ENCODE measurements at regions not wholly inside any gene's neighbourhood (a gene's known extent, or its start where the extent isn't known, plus 50 kb on each side); places are given as distances from the start of the nearest gene placed in this dataset.

GRCh38 chr5:4762316-4762715, 377.8 kb upstream of the ADAMTS16 start:
- H3K4me2 ChIP-seq = no peak overlapping the region
- H3K4me1 ChIP-seq (ENCODE audit: low read depth, poor library complexity, severe bottlenecking) = no peaks in the 10 kb centered on the region
- H3K27me3 ChIP-seq (ENCODE audit: insufficient read depth, low read depth) = no peaks in the 10 kb centered on the region
- TF ChIP-seq CTCF (conservative IDR thresholded peaks at IDR 0.05; ENCODE audit: low read depth, low read length) = no peak
- no peaks in the 10 kb centered on the region for H3K79me2 ChIP-seq (ENCODE audit: insufficient read depth, low read depth)
- H3K27ac ChIP-seq = no peak overlapping the region
- no peak overlapping the region for H2AFZ ChIP-seq (ENCODE audit: low read depth)
- no peaks in the 10 kb centered on the region for H3K36me3 ChIP-seq (ENCODE audit: insufficient read depth)
- H3K4me3 ChIP-seq (IDR thresholded peaks at IDR 0.05; ENCODE audit: insufficient read depth, low read depth, low read length) = no peak overlapping the region
- no peaks in the 10 kb centered on the region for H4K20me1 ChIP-seq (ENCODE audit: insufficient read depth)
- H3K9ac ChIP-seq = no peak overlapping the region

- Histone ChIP-seq H4K20me1 (ENCODE audit: insufficient read depth) (no peaks in the 10 kb centered on the region), H3K36me3 (ENCODE audit: insufficient read depth) (no peaks in the 10 kb centered on the region), H3K27me3 (ENCODE audit: insufficient read depth, low read depth) (no peaks in the 10 kb centered on the region), H2AFZ (ENCODE audit: low read depth) (no peak overlapping the region), H3K4me1 (ENCODE audit: low read depth, poor library complexity, severe bottlenecking) (no peaks in the 10 kb centered on the region), H3K9ac (no peak overlapping the region), H3K4me2 (no peak overlapping the region), H3K79me2 (ENCODE audit: insufficient read depth, low read depth) (no peaks in the 10 kb centered on the region), H3K4me3 (IDR thresholded peaks at IDR 0.05; ENCODE audit: insufficient read depth, low read depth, low read length) (no peak overlapping the region), H3K27ac (no peak overlapping the region)
- TF ChIP-seq CTCF (conservative IDR thresholded peaks at IDR 0.05; ENCODE audit: low read depth, low read length) = no peak
These were observed 374.7 kb upstream of the ADAMTS16 start for GRCh38 chr5:4765411-4765810.

- no peak for TF ChIP-seq CTCF (conservative IDR thresholded peaks at IDR 0.05; ENCODE audit: low read depth, low read length)
- Histone ChIP-seq H3K36me3 (ENCODE audit: insufficient read depth) (no peaks in the 10 kb centered on the region), H3K4me3 (IDR thresholded peaks at IDR 0.05; ENCODE audit: insufficient read depth, low read depth, low read length) (no peak overlapping the region), H3K27me3 (ENCODE audit: insufficient read depth, low read depth) (no peaks in the 10 kb centered on the region), H3K27ac (no peak overlapping the region), H4K20me1 (ENCODE audit: insufficient read depth) (no peaks in the 10 kb centered on the region), H3K9ac (no peak overlapping the region), H3K79me2 (ENCODE audit: insufficient read depth, low read depth) (no peaks in the 10 kb centered on the region), H3K4me2 (no peak overlapping the region), H2AFZ (ENCODE audit: low read depth) (no peak overlapping the region), H3K4me1 (ENCODE audit: low read depth, poor library complexity, severe bottlenecking) (no peaks in the 10 kb centered on the region)
These were observed 374.0 kb upstream of the ADAMTS16 start for GRCh38 chr5:4766101-4766500.

- Histone ChIP-seq H3K27me3 (ENCODE audit: insufficient read depth, low read depth) (no peaks in the 10 kb centered on the region), H3K79me2 (ENCODE audit: insufficient read depth, low read depth) (no peaks in the 10 kb centered on the region), H3K4me1 (ENCODE audit: low read depth, poor library complexity, severe bottlenecking) (no peaks in the 10 kb centered on the region), H2AFZ (ENCODE audit: low read depth) (no peak overlapping the region), H3K4me2 (no peak overlapping the region), H4K20me1 (ENCODE audit: insufficient read depth) (no peaks in the 10 kb centered on the region), H3K27ac (no peak overlapping the region), H3K9ac (no peak overlapping the region), H3K4me3 (IDR thresholded peaks at IDR 0.05; ENCODE audit: insufficient read depth, low read depth, low read length) (no peak overlapping the region), H3K36me3 (ENCODE audit: insufficient read depth) (no peaks in the 10 kb centered on the region)
- TF ChIP-seq CTCF (conservative IDR thresholded peaks at IDR 0.05; ENCODE audit: low read depth, low read length) = no peak
These were observed 367.5 kb upstream of the ADAMTS16 start for GRCh38 chr5:4772591-4772990.
